ENCODE measurements at regions not wholly inside any gene's neighbourhood (a gene's known extent, or its start where the extent isn't known, plus 50 kb on each side); places are given as distances from the start of the nearest gene placed in this dataset.

GRCh38 chr3:193981504-193981903 lies 154.4 kb upstream of the HES1 start:
- DNase-seq (ENCODE audit: low spot score) = no peak
- in situ Hi-C loops (cut with MboI; ENCODE audit: low pct_unique_long_range_greater_than_20kb, low sequenced_read_pairs, unreplicated experiment) = no loop called here
- TF ChIP-seq, protein P1, sequence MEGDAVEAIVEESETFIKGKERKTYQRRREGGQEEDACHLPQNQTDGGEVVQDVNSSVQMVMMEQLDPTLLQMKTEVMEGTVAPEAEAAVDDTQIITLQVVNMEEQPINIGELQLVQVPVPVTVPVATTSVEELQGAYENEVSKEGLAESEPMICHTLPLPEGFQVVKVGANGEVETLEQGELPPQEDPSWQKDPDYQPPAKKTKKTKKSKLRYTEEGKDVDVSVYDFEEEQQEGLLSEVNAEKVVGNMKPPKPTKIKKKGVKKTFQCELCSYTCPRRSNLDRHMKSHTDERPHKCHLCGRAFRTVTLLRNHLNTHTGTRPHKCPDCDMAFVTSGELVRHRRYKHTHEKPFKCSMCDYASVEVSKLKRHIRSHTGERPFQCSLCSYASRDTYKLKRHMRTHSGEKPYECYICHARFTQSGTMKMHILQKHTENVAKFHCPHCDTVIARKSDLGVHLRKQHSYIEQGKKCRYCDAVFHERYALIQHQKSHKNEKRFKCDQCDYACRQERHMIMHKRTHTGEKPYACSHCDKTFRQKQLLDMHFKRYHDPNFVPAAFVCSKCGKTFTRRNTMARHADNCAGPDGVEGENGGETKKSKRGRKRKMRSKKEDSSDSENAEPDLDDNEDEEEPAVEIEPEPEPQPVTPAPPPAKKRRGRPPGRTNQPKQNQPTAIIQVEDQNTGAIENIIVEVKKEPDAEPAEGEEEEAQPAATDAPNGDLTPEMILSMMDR (IDR thresholded peaks at IDR 0.05; ENCODE audit: extremely low read depth, insufficient read depth, missing control alignments) = no peak

DNA sequence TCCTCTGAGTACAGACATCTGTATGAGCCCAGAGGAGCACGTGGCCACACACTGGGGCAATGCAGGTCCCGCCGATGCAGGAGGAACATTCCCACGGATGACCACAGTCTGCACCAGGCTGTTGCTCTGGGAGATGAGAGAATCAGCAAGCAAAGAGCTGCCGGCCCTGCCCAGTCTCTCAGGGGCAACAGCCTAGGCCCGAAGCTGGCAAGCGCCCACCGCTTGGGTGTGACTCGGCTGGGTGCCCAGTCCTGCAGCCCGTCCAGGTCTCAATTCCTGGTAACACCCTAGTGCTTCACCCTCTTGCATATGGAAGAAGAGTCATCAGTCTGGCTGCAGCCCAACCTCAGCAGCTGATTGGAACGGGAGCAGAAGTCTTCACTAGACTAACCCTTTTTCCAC lies 153.7 kb upstream of the HES1 start:
- TF ChIP-seq, protein P1 (IDR thresholded peaks at IDR 0.05; ENCODE audit: extremely low read depth, insufficient read depth, missing control alignments) = no peak
- in situ Hi-C loops (cut with MboI; ENCODE audit: low pct_unique_long_range_greater_than_20kb, low sequenced_read_pairs, unreplicated experiment) = no loop called here
- DNase-seq (ENCODE audit: low spot score) = no peak

- in situ Hi-C loops (cut with MboI; ENCODE audit: low pct_unique_long_range_greater_than_20kb, low sequenced_read_pairs, unreplicated experiment) = no loop called here
- no peak for DNase-seq (ENCODE audit: low spot score)
- TF ChIP-seq, protein P1 (IDR thresholded peaks at IDR 0.05; ENCODE audit: extremely low read depth, insufficient read depth, missing control alignments) = no peak
These were observed 151.8 kb upstream of the HES1 start for GRCh38 chr3:193983846-193984818.

GRCh38 chr3:193984876-193985275 lies 151.1 kb upstream of the HES1 start:
- TF ChIP-seq, protein P1 (IDR thresholded peaks at IDR 0.05; ENCODE audit: extremely low read depth, insufficient read depth, missing control alignments) = no peak
- no peak for DNase-seq (ENCODE audit: low spot score)
- in situ Hi-C loops (cut with MboI; ENCODE audit: low pct_unique_long_range_greater_than_20kb, low sequenced_read_pairs, unreplicated experiment) = no loop called here

- no peak for DNase-seq (ENCODE audit: low spot score)
- in situ Hi-C loops (cut with MboI; ENCODE audit: low pct_unique_long_range_greater_than_20kb, low sequenced_read_pairs, unreplicated experiment) = no loop called here
- TF ChIP-seq, protein P1 (IDR thresholded peaks at IDR 0.05; ENCODE audit: extremely low read depth, insufficient read depth, missing control alignments) = no peak
These were observed 148.8 kb upstream of the HES1 start for GRCh38 chr3:193987186-193987585.

GRCh38 chr3:193989186-193989585 lies 146.8 kb upstream of the HES1 start:
- in situ Hi-C loops (cut with MboI; ENCODE audit: low pct_unique_long_range_greater_than_20kb, low sequenced_read_pairs, unreplicated experiment) = no loop called here
- TF ChIP-seq, protein P1 (IDR thresholded peaks at IDR 0.05; ENCODE audit: extremely low read depth, insufficient read depth, missing control alignments) = no peak
- DNase-seq (ENCODE audit: low spot score) = no peak

Measured in GM13977 (cell line).